ENCODE measurements at regions not wholly inside any gene's neighbourhood (a gene's known extent, or its start where the extent isn't known, plus 50 kb on each side); places are given as distances from the start of the nearest gene placed in this dataset.

DNA sequence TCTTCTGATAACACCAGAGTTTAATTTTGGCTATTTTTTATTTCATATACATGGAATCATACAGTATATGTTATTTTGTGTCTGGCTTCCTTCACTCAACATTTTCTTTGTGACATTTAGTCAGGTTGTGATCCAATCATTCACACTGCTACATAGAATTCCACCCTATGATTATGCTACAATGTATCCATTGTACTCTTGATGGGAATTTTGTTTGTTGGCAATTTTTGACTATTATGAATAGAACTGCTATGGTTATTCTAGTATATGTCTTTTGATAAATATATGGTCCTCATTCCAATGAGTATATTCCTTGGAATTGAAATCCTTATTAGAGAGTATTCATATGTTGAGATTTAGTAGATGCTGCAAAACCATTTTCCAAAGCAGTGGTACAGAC, 936.4 kb upstream of the CHAC2 start:
- no peak overlapping the region for H3K27ac ChIP-seq (ENCODE audit: low read depth in 1 of 2, low read length in 1 of 2)
- no peaks in the 10 kb centered on the region for H3K36me3 ChIP-seq (ENCODE audit: control insufficient read depth in 2 of 2, insufficient read depth in 2 of 2, low read length in 1 of 2)
- DNase-seq (ENCODE audit: low read depth in 6 of 9, low spot score in 9 of 9): no peak
- H3K27me3 ChIP-seq (ENCODE audit: control insufficient read depth in 2 of 2, insufficient read depth in 1 of 2, low read length in 1 of 2): no peaks in the 10 kb centered on the region
- no peak overlapping the region for H3K4me3 ChIP-seq (ENCODE audit: low read length in 2 of 2)
- no peaks in the 10 kb centered on the region for H3K9me3 ChIP-seq (ENCODE audit: control insufficient read depth in 2 of 2, insufficient read depth in 1 of 2, low read length in 1 of 2)
- no peaks in the 10 kb centered on the region for H3K4me1 ChIP-seq (ENCODE audit: control insufficient read depth in 2 of 2, insufficient read depth in 2 of 2, low read length in 2 of 2)

DNA sequence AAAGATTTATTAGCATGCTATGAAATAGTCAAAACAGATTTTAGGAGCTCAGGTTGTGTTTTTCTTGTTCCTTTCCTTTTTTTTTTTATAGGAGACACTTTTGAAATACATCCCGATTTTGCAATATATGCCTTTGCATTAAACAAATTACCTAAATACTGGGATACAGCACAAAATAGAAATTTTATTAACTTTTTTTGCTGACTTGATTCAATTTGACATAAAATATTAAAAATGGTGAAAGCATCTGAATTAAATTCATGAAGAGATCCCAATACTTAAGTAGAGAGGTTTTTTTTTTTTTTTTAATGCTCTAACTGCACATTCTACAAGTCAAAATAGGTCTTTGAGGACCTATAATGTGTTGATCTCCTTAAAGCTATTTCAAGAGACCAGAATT, 939.5 kb upstream of the CHAC2 start:
- Histone ChIP-seq H3K27ac (ENCODE audit: low read depth in 1 of 2, low read length in 1 of 2) (no peak overlapping the region), H3K4me3 (ENCODE audit: low read length in 2 of 2) (no peak overlapping the region), H3K27me3 (ENCODE audit: control insufficient read depth in 2 of 2, insufficient read depth in 1 of 2, low read length in 1 of 2) (no peaks in the 10 kb centered on the region), H3K36me3 (ENCODE audit: control insufficient read depth in 2 of 2, insufficient read depth in 2 of 2, low read length in 1 of 2) (no peaks in the 10 kb centered on the region), H3K9me3 (ENCODE audit: control insufficient read depth in 2 of 2, insufficient read depth in 1 of 2, low read length in 1 of 2) (no peaks in the 10 kb centered on the region), H3K4me1 (ENCODE audit: control insufficient read depth in 2 of 2, insufficient read depth in 2 of 2, low read length in 2 of 2) (no peaks in the 10 kb centered on the region)
- DNase-seq (ENCODE audit: low read depth in 6 of 9, low spot score in 9 of 9): no peak
- WGBS: 92% methylated on average over 1 of the region's 1 CpG

DNA sequence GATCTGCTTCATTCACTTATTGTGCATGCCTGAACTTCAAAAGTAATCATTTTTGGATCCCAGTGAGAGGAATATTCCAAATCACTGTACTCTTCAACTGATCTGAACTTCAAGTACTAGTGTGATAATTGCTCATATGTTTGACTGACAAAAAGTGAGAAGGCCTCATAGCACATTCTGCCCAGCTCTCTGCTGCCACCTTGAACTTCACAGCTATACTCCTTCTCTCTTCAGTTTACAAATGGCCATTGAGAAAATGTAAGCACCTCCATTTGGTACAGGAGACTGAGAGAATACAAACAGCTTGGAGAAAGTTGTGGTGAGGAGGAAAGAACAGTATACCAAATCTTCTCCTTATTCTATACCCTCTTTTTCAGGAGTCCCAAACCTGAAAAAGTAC, 946.0 kb upstream of the CHAC2 start:
- H3K9me3 ChIP-seq (ENCODE audit: control insufficient read depth in 2 of 2, insufficient read depth in 1 of 2, low read length in 1 of 2): no peaks in the 10 kb centered on the region
- no peaks in the 10 kb centered on the region for H3K27me3 ChIP-seq (ENCODE audit: control insufficient read depth in 2 of 2, insufficient read depth in 1 of 2, low read length in 1 of 2)
- H3K4me3 ChIP-seq (ENCODE audit: low read length in 2 of 2): no peak overlapping the region
- DNase-seq (ENCODE audit: low read depth in 6 of 9, low spot score in 9 of 9): no peak
- no peaks in the 10 kb centered on the region for H3K4me1 ChIP-seq (ENCODE audit: control insufficient read depth in 2 of 2, insufficient read depth in 2 of 2, low read length in 2 of 2)
- H3K36me3 ChIP-seq (ENCODE audit: control insufficient read depth in 2 of 2, insufficient read depth in 2 of 2, low read length in 1 of 2): no peaks in the 10 kb centered on the region
- H3K27ac ChIP-seq (ENCODE audit: low read depth in 1 of 2, low read length in 1 of 2): no peak overlapping the region

DNA sequence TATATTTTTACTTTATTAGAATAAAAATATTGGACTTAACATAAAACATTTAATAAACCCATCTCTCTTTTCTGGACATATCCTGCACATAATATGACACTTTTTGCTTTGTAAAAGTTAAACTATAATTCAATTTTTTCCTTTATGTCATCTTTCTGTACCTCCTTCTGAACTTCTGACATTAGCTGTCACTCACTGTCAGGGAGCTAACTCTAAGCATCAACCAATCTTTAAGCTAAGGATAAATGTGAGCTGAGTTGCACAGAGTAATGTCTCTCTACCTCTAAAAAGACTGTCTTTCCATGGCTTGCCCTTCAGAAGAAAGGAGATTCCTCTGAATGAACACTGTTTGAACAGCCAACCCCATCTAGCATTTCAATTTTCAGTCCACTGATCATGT, 948.6 kb upstream of the CHAC2 start:
- DNase-seq (ENCODE audit: low read depth in 6 of 9, low spot score in 9 of 9): no peak
- no peaks in the 10 kb centered on the region for H3K9me3 ChIP-seq (ENCODE audit: control insufficient read depth in 2 of 2, insufficient read depth in 1 of 2, low read length in 1 of 2)
- no peak overlapping the region for H3K27ac ChIP-seq (ENCODE audit: low read depth in 1 of 2, low read length in 1 of 2)
- H3K36me3 ChIP-seq (ENCODE audit: control insufficient read depth in 2 of 2, insufficient read depth in 2 of 2, low read length in 1 of 2): no peaks in the 10 kb centered on the region
- H3K4me3 ChIP-seq (ENCODE audit: low read length in 2 of 2): no peak overlapping the region
- H3K4me1 ChIP-seq (ENCODE audit: control insufficient read depth in 2 of 2, insufficient read depth in 2 of 2, low read length in 2 of 2): no peaks in the 10 kb centered on the region
- H3K27me3 ChIP-seq (ENCODE audit: control insufficient read depth in 2 of 2, insufficient read depth in 1 of 2, low read length in 1 of 2): no peaks in the 10 kb centered on the region

DNA sequence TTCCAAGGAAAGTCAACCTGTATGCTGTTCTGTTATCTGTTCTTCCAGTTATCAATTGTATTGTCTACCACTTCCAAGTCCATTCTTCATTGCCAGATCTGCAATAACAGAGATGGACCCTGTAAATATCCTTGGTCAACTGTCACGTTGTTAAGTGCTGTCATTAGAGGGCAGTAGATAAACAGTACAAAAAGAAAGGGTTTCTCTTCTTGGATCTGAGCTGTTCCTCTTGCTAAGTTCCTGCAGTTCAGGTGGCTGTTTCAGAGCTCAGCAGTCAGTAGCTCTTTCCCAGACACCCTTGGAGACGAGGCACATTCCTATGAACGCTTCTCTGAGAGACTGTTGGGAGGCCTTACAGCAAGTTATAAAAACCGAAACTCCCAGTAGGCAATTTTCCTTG, 957.1 kb upstream of the CHAC2 start:
- Histone ChIP-seq H3K9me3 (ENCODE audit: control insufficient read depth in 2 of 2, insufficient read depth in 1 of 2, low read length in 1 of 2) (no peaks in the 10 kb centered on the region), H3K36me3 (ENCODE audit: control insufficient read depth in 2 of 2, insufficient read depth in 2 of 2, low read length in 1 of 2) (no peaks in the 10 kb centered on the region), H3K4me3 (ENCODE audit: low read length in 2 of 2) (no peak overlapping the region), H3K4me1 (ENCODE audit: control insufficient read depth in 2 of 2, insufficient read depth in 2 of 2, low read length in 2 of 2) (no peaks in the 10 kb centered on the region), H3K27ac (ENCODE audit: low read depth in 1 of 2, low read length in 1 of 2) (no peak overlapping the region), H3K27me3 (ENCODE audit: control insufficient read depth in 2 of 2, insufficient read depth in 1 of 2, low read length in 1 of 2) (no peaks in the 10 kb centered on the region)
- no peak for DNase-seq (ENCODE audit: low read depth in 6 of 9, low spot score in 9 of 9)
- 47% methylated on average over 4 of the region's 4 CpGs for WGBS

DNA sequence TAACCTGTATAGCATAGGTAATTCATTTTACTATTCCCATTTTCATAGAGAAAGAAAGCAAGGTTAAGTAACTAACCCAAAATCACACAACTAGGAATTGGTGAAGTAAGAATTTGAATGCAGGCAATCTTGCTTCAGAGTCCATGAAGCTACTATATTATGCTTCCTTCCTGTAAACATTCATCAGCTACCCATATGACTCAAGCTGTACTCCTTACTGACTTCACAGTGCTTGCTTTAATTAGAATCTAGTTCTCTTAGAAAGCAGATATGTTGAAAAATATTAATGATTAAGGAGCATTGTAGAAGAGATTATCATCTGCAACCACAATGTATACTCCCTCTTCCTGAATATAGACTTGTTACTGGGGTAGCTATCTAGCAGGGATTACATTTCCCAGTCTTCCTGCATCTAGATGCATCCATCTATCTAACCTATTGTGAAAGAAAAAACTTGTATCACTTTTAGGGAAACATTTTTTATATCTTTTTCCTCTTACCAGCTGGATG, 961.6 kb upstream of the CHAC2 start:
- H3K36me3 ChIP-seq (ENCODE audit: control insufficient read depth in 2 of 2, insufficient read depth in 2 of 2, low read length in 1 of 2): no peaks in the 10 kb centered on the region
- H3K27ac ChIP-seq (ENCODE audit: low read depth in 1 of 2, low read length in 1 of 2): no peak overlapping the region
- H3K4me1 ChIP-seq (ENCODE audit: control insufficient read depth in 2 of 2, insufficient read depth in 2 of 2, low read length in 2 of 2): no peaks in the 10 kb centered on the region
- no peak for DNase-seq (ENCODE audit: low read depth in 6 of 9, low spot score in 9 of 9)
- H3K4me3 ChIP-seq (ENCODE audit: low read length in 2 of 2): no peak overlapping the region
- no peaks in the 10 kb centered on the region for H3K27me3 ChIP-seq (ENCODE audit: control insufficient read depth in 2 of 2, insufficient read depth in 1 of 2, low read length in 1 of 2)
- no peaks in the 10 kb centered on the region for H3K9me3 ChIP-seq (ENCODE audit: control insufficient read depth in 2 of 2, insufficient read depth in 1 of 2, low read length in 1 of 2)

- 88% methylated on average over 2 of the region's 2 CpGs for WGBS
- Histone ChIP-seq H3K4me3 (ENCODE audit: low read length in 2 of 2) (no peak overlapping the region), H3K36me3 (ENCODE audit: control insufficient read depth in 2 of 2, insufficient read depth in 2 of 2, low read length in 1 of 2) (no peaks in the 10 kb centered on the region), H3K27ac (ENCODE audit: low read depth in 1 of 2, low read length in 1 of 2) (no peak overlapping the region), H3K4me1 (ENCODE audit: control insufficient read depth in 2 of 2, insufficient read depth in 2 of 2, low read length in 2 of 2) (no peaks in the 10 kb centered on the region), H3K27me3 (ENCODE audit: control insufficient read depth in 2 of 2, insufficient read depth in 1 of 2, low read length in 1 of 2) (no peaks in the 10 kb centered on the region), H3K9me3 (ENCODE audit: control insufficient read depth in 2 of 2, insufficient read depth in 1 of 2, low read length in 1 of 2) (no peaks in the 10 kb centered on the region)
- no peak for DNase-seq (ENCODE audit: low read depth in 6 of 9, low spot score in 9 of 9)
Observed at GRCh38 chr2:52794581-52794980, 973.0 kb upstream of the CHAC2 start.

GRCh38 chr2:52779446-52779845, 988.2 kb upstream of the CHAC2 start:
- Histone ChIP-seq H3K9me3 (ENCODE audit: control insufficient read depth in 2 of 2, insufficient read depth in 1 of 2, low read length in 1 of 2) (no peaks in the 10 kb centered on the region), H3K36me3 (ENCODE audit: control insufficient read depth in 2 of 2, insufficient read depth in 2 of 2, low read length in 1 of 2) (no peaks in the 10 kb centered on the region), H3K4me1 (ENCODE audit: control insufficient read depth in 2 of 2, insufficient read depth in 2 of 2, low read length in 2 of 2) (no peaks in the 10 kb centered on the region), H3K27ac (ENCODE audit: low read depth in 1 of 2, low read length in 1 of 2) (no peak overlapping the region), H3K27me3 (ENCODE audit: control insufficient read depth in 2 of 2, insufficient read depth in 1 of 2, low read length in 1 of 2) (no peaks in the 10 kb centered on the region), H3K4me3 (ENCODE audit: low read length in 2 of 2) (no peak overlapping the region)
- DNase-seq (ENCODE audit: low read depth in 6 of 9, low spot score in 9 of 9): no peak
- WGBS: 86% methylated on average over 5 of the region's 5 CpGs

DNA sequence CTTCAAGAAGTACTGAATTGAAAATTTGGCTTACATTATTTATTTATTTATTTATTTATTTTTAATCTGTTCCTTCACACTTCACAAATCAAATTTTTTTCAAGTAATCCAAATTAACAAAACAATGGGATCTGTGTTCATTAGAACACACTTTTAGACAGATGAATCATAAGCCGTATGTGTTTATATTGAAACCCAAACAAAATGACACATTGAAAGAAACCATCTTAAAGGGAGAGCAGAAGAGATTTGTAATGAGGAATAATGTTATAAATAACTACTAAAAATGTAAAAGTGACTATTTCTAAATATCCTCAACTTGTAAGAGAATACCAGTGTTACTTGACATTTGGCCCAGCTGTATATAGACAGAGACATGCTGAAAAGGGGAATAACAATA, 991.0 kb upstream of the CHAC2 start:
- Histone ChIP-seq H3K27me3 (ENCODE audit: control insufficient read depth in 2 of 2, insufficient read depth in 1 of 2, low read length in 1 of 2) (no peaks in the 10 kb centered on the region), H3K27ac (ENCODE audit: low read depth in 1 of 2, low read length in 1 of 2) (no peak overlapping the region), H3K36me3 (ENCODE audit: control insufficient read depth in 2 of 2, insufficient read depth in 2 of 2, low read length in 1 of 2) (no peaks in the 10 kb centered on the region), H3K4me1 (ENCODE audit: control insufficient read depth in 2 of 2, insufficient read depth in 2 of 2, low read length in 2 of 2) (no peaks in the 10 kb centered on the region), H3K4me3 (ENCODE audit: low read length in 2 of 2) (no peak overlapping the region), H3K9me3 (ENCODE audit: control insufficient read depth in 2 of 2, insufficient read depth in 1 of 2, low read length in 1 of 2) (no peaks in the 10 kb centered on the region)
- WGBS: 94% methylated on average over 1 of the region's 1 CpG
- no peak for DNase-seq (ENCODE audit: low read depth in 6 of 9, low spot score in 9 of 9)

- H3K27ac ChIP-seq (ENCODE audit: low read depth in 1 of 2, low read length in 1 of 2): no peak overlapping the region
- DNase-seq (ENCODE audit: low read depth in 6 of 9, low spot score in 9 of 9): no peak
- 89% methylated on average over 2 of the region's 2 CpGs for WGBS
- no peaks in the 10 kb centered on the region for H3K9me3 ChIP-seq (ENCODE audit: control insufficient read depth in 2 of 2, insufficient read depth in 1 of 2, low read length in 1 of 2)
- H3K4me3 ChIP-seq (ENCODE audit: low read length in 2 of 2): no peak overlapping the region
- no peaks in the 10 kb centered on the region for H3K4me1 ChIP-seq (ENCODE audit: control insufficient read depth in 2 of 2, insufficient read depth in 2 of 2, low read length in 2 of 2)
- no peaks in the 10 kb centered on the region for H3K27me3 ChIP-seq (ENCODE audit: control insufficient read depth in 2 of 2, insufficient read depth in 1 of 2, low read length in 1 of 2)
- H3K36me3 ChIP-seq (ENCODE audit: control insufficient read depth in 2 of 2, insufficient read depth in 2 of 2, low read length in 1 of 2): no peaks in the 10 kb centered on the region
Observed at GRCh38 chr2:52775674-52776073, 991.9 kb upstream of the CHAC2 start.
